IMR-90 (cell line): ENCODE measurements at regions not wholly inside any gene's neighbourhood (a gene's known extent, or its start where the extent isn't known, plus 50 kb on each side); places are given as distances from the start of the nearest gene placed in this dataset.

Source experiments
- ATAC-seq: fragments of 200-7000 bp; cut with Tn5 transposase; 2 replicates; pipeline ENCODE4 v1.9.1; 2020; ENCODE audit warnings: low read depth, mild to moderate bottlenecking, moderate library complexity
- BruUV-seq: library from RNA; stranded (reverse); fragments of 400-500 nt; replicated peaks from 2 replicates; lab custom pipeline; 2021; lab: Mats Ljungman, UMichigan
- CTCF ChIA-PET: fragments of 300-600 bp; formaldehyde crosslinking; extraction: SDS; loops from one replicate; lab custom pipeline; 2021; ENCODE audit warnings: antibody characterized with exemption; lab: Yijun Ruan, JAX
- POLR2A ChIA-PET: fragments of 300-600 bp; sonication (Branson Sonifier 250); formaldehyde crosslinking; loops from one replicate; lab custom pipeline; 2022; ENCODE audit warnings: antibody characterized with exemption; ENCODE audit not compliant: unreplicated experiment; lab: Charles Lee
- DNase-seq: peaks from one replicate; pipeline ENCODE4 v3.0.0; 2013
- H2AFZ ChIP-seq: replicated peaks from 2 replicates; pipeline ENCODE3; 2013; ENCODE audit warnings: low read length, mild to moderate bottlenecking; ENCODE audit not compliant: poor library complexity
- H2AK5ac ChIP-seq: 2 replicates; pipeline ENCODE4 v1.6.1; 2013; ENCODE audit warnings: low read depth, low read length, inconsistent platforms
- H2AK9ac ChIP-seq: replicated peaks from 2 replicates; pipeline ENCODE3; 2013; ENCODE audit warnings: mild to moderate bottlenecking, low read depth, low read length, moderate library complexity; ENCODE audit not compliant: poor library complexity
- H2BK120ac ChIP-seq: 2 replicates; pipeline ENCODE4 v1.6.1; 2013; ENCODE audit warnings: low read depth, low read length, inconsistent platforms
- H2BK15ac ChIP-seq: 3 replicates; pipeline ENCODE4 v1.6.1; 2013; ENCODE audit warnings: low read depth, low read length, inconsistent platforms
- H2BK20ac ChIP-seq: 2 replicates; pipeline ENCODE4 v1.6.1; 2013; ENCODE audit warnings: low read depth, mild to moderate bottlenecking, inconsistent platforms, low read length, moderate library complexity
- H2BK5ac ChIP-seq: 2 replicates; pipeline ENCODE4 v1.6.1; 2013; ENCODE audit warnings: mild to moderate bottlenecking, low read depth, low read length, inconsistent platforms; ENCODE audit not compliant: poor library complexity, severe bottlenecking
- H3K14ac ChIP-seq: replicated peaks from 2 replicates; pipeline ENCODE4 v1.6.1; 2013; ENCODE audit warnings: low read depth, low read length, inconsistent platforms
- H3K18ac ChIP-seq: 2 replicates; pipeline ENCODE4 v1.6.1; 2013; ENCODE audit warnings: low read depth, low read length, control low read depth
- H3K23ac ChIP-seq: 2 replicates; pipeline ENCODE4 v1.6.1; 2013; ENCODE audit warnings: low read depth, low read length, inconsistent platforms
- H3K27ac ChIP-seq: 2 replicates; pipeline ENCODE4 v1.5.1; 2013; ENCODE audit warnings: mild to moderate bottlenecking, control low read depth, low read length; ENCODE audit not compliant: insufficient read depth
- H3K27me3 ChIP-seq: 2 replicates; pipeline ENCODE4 v1.6.1; 2013; ENCODE audit warnings: low read length; ENCODE audit not compliant: control insufficient read depth, insufficient read depth
- H3K36me3 ChIP-seq: 2 replicates; pipeline ENCODE4 v1.6.1; 2013; ENCODE audit warnings: low read length, mixed read lengths; ENCODE audit not compliant: control insufficient read depth, insufficient read depth
- H3K4ac ChIP-seq: 2 replicates; pipeline ENCODE4 v1.6.1; 2013; ENCODE audit warnings: low read depth, low read length, inconsistent platforms
- H3K4me1 ChIP-seq: 2 replicates; pipeline ENCODE4 v1.6.1; 2013; ENCODE audit warnings: low read length, mixed read lengths; ENCODE audit not compliant: control insufficient read depth, insufficient read depth
- H3K4me2 ChIP-seq: 2 replicates; pipeline ENCODE4 v1.6.1; 2013; ENCODE audit warnings: low read depth, mild to moderate bottlenecking, control low read depth, low read length, moderate library complexity
- H3K4me3 ChIP-seq: 2 replicates; pipeline ENCODE4 v1.5.1; 2013; ENCODE audit warnings: low read depth, mild to moderate bottlenecking, control low read depth, low read length, moderate library complexity; ENCODE audit not compliant: insufficient read depth
- H3K56ac ChIP-seq: 2 replicates; pipeline ENCODE4 v1.6.1; 2013; ENCODE audit warnings: low read length, inconsistent platforms; ENCODE audit not compliant: insufficient read depth; ENCODE audit errors: extremely low read depth
- H3K79me1 ChIP-seq, 2 experiments: 2 replicates each; pipeline ENCODE4 v1.6.1; 2013; ENCODE audit warnings: low read length in 2 of 2, inconsistent platforms in 1 of 2, low read depth in 1 of 2
- H3K9ac ChIP-seq: 2 replicates; pipeline ENCODE4 v1.6.1; 2013; ENCODE audit warnings: low read depth, low read length, control low read depth
- H3K9me1 ChIP-seq: 2 replicates; pipeline ENCODE4 v1.6.1; 2013; ENCODE audit warnings: low read length, inconsistent platforms; ENCODE audit not compliant: insufficient read depth
- H3K9me3 ChIP-seq: 2 replicates; pipeline ENCODE4 v1.6.1; 2013; ENCODE audit warnings: low read length; ENCODE audit not compliant: control insufficient read depth, insufficient read depth
- H4K20me1 ChIP-seq: 2 replicates; pipeline ENCODE4 v1.6.1; 2013; ENCODE audit warnings: low read length, inconsistent platforms; ENCODE audit not compliant: insufficient read depth
- H4K5ac ChIP-seq: 2 replicates; pipeline ENCODE4 v1.6.1; 2013; ENCODE audit warnings: mild to moderate bottlenecking, low read depth, low read length, control low read depth
- H4K8ac ChIP-seq, 2 experiments: 2 replicates each; pipeline ENCODE4 v1.6.1; 2013; ENCODE audit warnings: low read depth in 2 of 2, low read length in 2 of 2, control low read depth in 1 of 2, inconsistent platforms in 1 of 2
- H4K91ac ChIP-seq: 2 replicates; pipeline ENCODE4 v1.6.1; 2013; ENCODE audit warnings: low read depth, low read length, inconsistent platforms; ENCODE audit not compliant: insufficient read depth
- BHLHE40 ChIP-seq: fragments of 150-350 bp; IDR thresholded peaks from 2 replicates; pipeline ENCODE4 v1.6.1; 2016; ENCODE audit warnings: mild to moderate bottlenecking, low read depth, low read length
- CEBPB ChIP-seq: IDR thresholded peaks from 2 replicates; pipeline ENCODE4 v1.6.1; 2012; ENCODE audit warnings: low read depth, low read length, improper control_type of control experiment
- CHD1 ChIP-seq: IDR thresholded peaks from 2 replicates; pipeline ENCODE4 v1.6.1; 2012; ENCODE audit warnings: low read depth, low read length, improper control_type of control experiment
- ELK1 ChIP-seq: fragments of 150-350 bp; IDR thresholded peaks from 2 replicates; pipeline ENCODE4 v1.6.1; 2016; ENCODE audit warnings: low read depth, mild to moderate bottlenecking, low read length, moderate library complexity, borderline replicate concordance
- FOS ChIP-seq: fragments of 150-350 bp; IDR thresholded peaks from 2 replicates; pipeline ENCODE4 v1.6.1; 2016; ENCODE audit warnings: low read depth, low read length
- MAFK ChIP-seq: IDR thresholded peaks from 2 replicates; pipeline ENCODE4 v1.6.1; 2012; ENCODE audit warnings: low read depth, low read length, improper control_type of control experiment
- MAZ ChIP-seq: IDR thresholded peaks from 2 replicates; pipeline ENCODE4 v1.6.1; 2012; ENCODE audit warnings: low read depth, mild to moderate bottlenecking, low read length, improper control_type of control experiment, moderate library complexity, borderline replicate concordance
- MXI1 ChIP-seq: IDR thresholded peaks from 2 replicates; pipeline ENCODE4 v1.6.1; 2012; ENCODE audit warnings: low read depth, mild to moderate bottlenecking, low read length, moderate library complexity, borderline replicate concordance
- NFE2L2 ChIP-seq: fragments of 150-350 bp; IDR thresholded peaks from 2 replicates; pipeline ENCODE4 v1.6.1; 2016; ENCODE audit warnings: low read depth, mild to moderate bottlenecking, low read length
- POLR2A ChIP-seq: IDR thresholded peaks from 2 replicates; pipeline ENCODE4 v1.6.1; 2012; ENCODE audit warnings: mild to moderate bottlenecking, low read depth, low read length
- RAD21 ChIP-seq: IDR thresholded peaks from 2 replicates; pipeline ENCODE4 v1.6.1; 2012; ENCODE audit warnings: low read length, improper control_type of control experiment
- RCOR1 ChIP-seq: IDR thresholded peaks from 2 replicates; pipeline ENCODE4 v1.6.1; 2012; ENCODE audit warnings: mild to moderate bottlenecking, low read length, improper control_type of control experiment; ENCODE audit not compliant: insufficient replicate concordance
- RFX5 ChIP-seq: IDR thresholded peaks from 2 replicates; pipeline ENCODE4 v1.8.0; 2012; ENCODE audit warnings: low read depth, mild to moderate bottlenecking, low read length, moderate library complexity
- SMC3 ChIP-seq: fragments of 150-350 bp; IDR thresholded peaks from 2 replicates; pipeline ENCODE4 v1.6.1; 2016; ENCODE audit warnings: low read depth, mild to moderate bottlenecking, antibody characterized with exemption, low read length, moderate library complexity
- USF2 ChIP-seq: fragments of 150-350 bp; IDR thresholded peaks from 2 replicates; pipeline ENCODE4 v1.6.1; 2017; ENCODE audit warnings: mild to moderate bottlenecking, antibody characterized with exemption, low read length, low read depth
- WGBS, 2 experiments: methylation state at CpG; one replicate each; pipeline versions ENCODE4 v1.1.5 to v1.1.7; 2013; ENCODE audit warnings: missing lambda C conversion rate in 2 of 2; ENCODE audit not compliant: insufficient read length in 1 of 2; ENCODE audit errors: extremely low coverage in 2 of 2; 5-methylcytosine and 5-hydroxymethylcytosine counted together
- dilution Hi-C: fragments of 300-500 bp; cut with HindIII; formaldehyde crosslinking; loops from one replicate; pipeline ENCODE4 v1.14.3; 2018; ENCODE audit warnings: low sequenced_read_pairs; ENCODE audit not compliant: unreplicated experiment
- in situ Hi-C: fragments of 300-500 bp; cut with MboI; formaldehyde crosslinking; loops from 3 replicates; pipeline ENCODE4 v1.14.3; 2019; ENCODE audit warnings: low sequenced_read_pairs, inconsistent platforms, mixed read lengths
- intact Hi-C: fragments of 100-400 bp; cut with micrococcal nuclease; formaldehyde crosslinking; loops from 2 replicates; pipeline ENCODE4 v1.10.0; 2022
- TF ChIP-seq, protein P1 (sequence below): conservative IDR thresholded peaks from 2 replicates; pipeline ENCODE4 v1.5.1; 2012; ENCODE audit warnings: mild to moderate bottlenecking, low read depth, low read length, improper control_type of control experiment

GRCh38 chr2:147345246-147345645, 499.6 kb upstream of the ACVR2A start:
- no TSS peak for BruUV-seq
- Histone ChIP-seq H4K8ac (no peak overlapping the region), H3K23ac (no peak overlapping the region), H2BK120ac (no peak overlapping the region), H2BK5ac (no peak overlapping the region), H3K27me3 (no peaks in the 10 kb centered on the region), H3K79me1 (no peaks in the 10 kb centered on the region), H3K56ac (no peak overlapping the region), H4K91ac (no peak overlapping the region), H4K5ac (no peak overlapping the region), H3K36me3 (no peaks in the 10 kb centered on the region), H2AFZ (no peak overlapping the region), H3K4ac (no peak overlapping the region), H3K14ac (no peak overlapping the region), H3K9me3 (no peaks in the 10 kb centered on the region; the same call in 1 of the 2 replicates), H3K9ac (no peak overlapping the region), H4K20me1 (no peaks in the 10 kb centered on the region), H2BK20ac (no peak overlapping the region), H2AK5ac (no peak overlapping the region), H3K4me3 (no peak overlapping the region), H3K4me2 (no peak overlapping the region), H2AK9ac (no peak overlapping the region), H2BK15ac (no peak overlapping the region), H3K18ac (no peak overlapping the region), H3K9me1 (no peaks in the 10 kb centered on the region), H3K4me1 (no peaks in the 10 kb centered on the region), H3K27ac (no peak overlapping the region)
- intact Hi-C loops (no loop called here), in situ Hi-C loops (no loop called here), dilution Hi-C loops (no loop called here)
- ChIA-PET POLR2A (no interaction called here), CTCF (no interaction called here)
- no CpG with 5 or more reads among the region's 1 CpG for WGBS, 2 experiments
- TF ChIP-seq RCOR1 (no peak), MAFK (no peak), BHLHE40 (no peak), RAD21 (no peak), NFE2L2 (no peak), CHD1 (no peak), CEBPB (no peak), MAZ (no peak), SMC3 (no peak), MXI1 (no peak), FOS (no peak), RFX5 (no peak), POLR2A (no peak), USF2 (no peak), ELK1 (no peak)
- TF ChIP-seq, protein P1, sequence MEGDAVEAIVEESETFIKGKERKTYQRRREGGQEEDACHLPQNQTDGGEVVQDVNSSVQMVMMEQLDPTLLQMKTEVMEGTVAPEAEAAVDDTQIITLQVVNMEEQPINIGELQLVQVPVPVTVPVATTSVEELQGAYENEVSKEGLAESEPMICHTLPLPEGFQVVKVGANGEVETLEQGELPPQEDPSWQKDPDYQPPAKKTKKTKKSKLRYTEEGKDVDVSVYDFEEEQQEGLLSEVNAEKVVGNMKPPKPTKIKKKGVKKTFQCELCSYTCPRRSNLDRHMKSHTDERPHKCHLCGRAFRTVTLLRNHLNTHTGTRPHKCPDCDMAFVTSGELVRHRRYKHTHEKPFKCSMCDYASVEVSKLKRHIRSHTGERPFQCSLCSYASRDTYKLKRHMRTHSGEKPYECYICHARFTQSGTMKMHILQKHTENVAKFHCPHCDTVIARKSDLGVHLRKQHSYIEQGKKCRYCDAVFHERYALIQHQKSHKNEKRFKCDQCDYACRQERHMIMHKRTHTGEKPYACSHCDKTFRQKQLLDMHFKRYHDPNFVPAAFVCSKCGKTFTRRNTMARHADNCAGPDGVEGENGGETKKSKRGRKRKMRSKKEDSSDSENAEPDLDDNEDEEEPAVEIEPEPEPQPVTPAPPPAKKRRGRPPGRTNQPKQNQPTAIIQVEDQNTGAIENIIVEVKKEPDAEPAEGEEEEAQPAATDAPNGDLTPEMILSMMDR, result no peak
- ATAC-seq (no peak), DNase-seq (no peak)
